Stimulated activated CD8-positive, alpha-beta memory T cell treated with anti-CD3 and anti-CD28 coated beads, Interleukin-7, amount 100 ng/mL, for 1 hour (primary cell): ENCODE measurements at regions not wholly inside any gene's neighbourhood (a gene's known extent, or its start where the extent isn't known, plus 50 kb on each side); places are given as distances from the start of the nearest gene placed in this dataset.

Experiments used
- DNase-seq, 2 donors: peaks; one replicate each; pipeline ENCODE4 v3.0.0-alpha.2; 2020; ENCODE audit warnings: low read depth in 2 of 2

- DNase-seq: no peak
Observed at GRCh38 chrX:39501822-39502221, 595.9 kb downstream of the BCOR start.

GRCh38 chrX:39502486-39502885 is 595.3 kb downstream of the BCOR start:
- DNase-seq: no peak

- no peak for DNase-seq
Observed at GRCh38 chrX:39504227-39504626, 593.5 kb downstream of the BCOR start.

- DNase-seq: no peak
Observed at GRCh38 chrX:39504850-39505259, 592.9 kb downstream of the BCOR start.

- no peak for DNase-seq
Observed at GRCh38 chrX:39506131-39506530, 591.6 kb downstream of the BCOR start.

GRCh38 chrX:39507034-39507433 is 590.7 kb downstream of the BCOR start:
- no peak for DNase-seq

GRCh38 chrX:39507617-39508299 is 590.0 kb downstream of the BCOR start:
- DNase-seq: no peak

GRCh38 chrX:39508300-39508692 is 589.5 kb downstream of the BCOR start:
- no peak for DNase-seq

- no peak for DNase-seq
Observed at GRCh38 chrX:39509157-39509556, 588.6 kb downstream of the BCOR start.

- no peak for DNase-seq
Observed at GRCh38 chrX:39513836-39514235, 583.9 kb downstream of the BCOR start.

- no peak for DNase-seq
Observed at GRCh38 chrX:39514801-39515200, 583.0 kb downstream of the BCOR start.

- no peak for DNase-seq
Observed at GRCh38 chrX:39516427-39516841, 581.3 kb downstream of the BCOR start.

GRCh38 chrX:39518476-39519029 is 579.2 kb downstream of the BCOR start:
- DNase-seq: no peak

- no peak for DNase-seq
Observed at GRCh38 chrX:39519030-39519488, 578.7 kb downstream of the BCOR start.

- DNase-seq: no peak
Observed at GRCh38 chrX:39519566-39520301, 578.0 kb downstream of the BCOR start.

GRCh38 chrX:39525758-39526157 is 572.0 kb downstream of the BCOR start:
- no peak for DNase-seq

GRCh38 chrX:39527025-39527424 is 570.7 kb downstream of the BCOR start:
- DNase-seq: no peak

GRCh38 chrX:39528161-39528916 is 569.4 kb downstream of the BCOR start:
- DNase-seq: no peak

- DNase-seq: no peak
Observed at GRCh38 chrX:39532761-39533160, 565.0 kb downstream of the BCOR start.

GRCh38 chrX:39534949-39535348 is 562.8 kb downstream of the BCOR start:
- DNase-seq: no peak

- no peak for DNase-seq
Observed at GRCh38 chrX:39536211-39536610, 561.5 kb downstream of the BCOR start.

GRCh38 chrX:39541881-39542280 is 555.9 kb downstream of the BCOR start:
- no peak for DNase-seq
